ENCODE measurements at regions not wholly inside any gene's neighbourhood (a gene's known extent, or its start where the extent isn't known, plus 50 kb on each side); places are given as distances from the start of the nearest gene placed in this dataset.

DNA sequence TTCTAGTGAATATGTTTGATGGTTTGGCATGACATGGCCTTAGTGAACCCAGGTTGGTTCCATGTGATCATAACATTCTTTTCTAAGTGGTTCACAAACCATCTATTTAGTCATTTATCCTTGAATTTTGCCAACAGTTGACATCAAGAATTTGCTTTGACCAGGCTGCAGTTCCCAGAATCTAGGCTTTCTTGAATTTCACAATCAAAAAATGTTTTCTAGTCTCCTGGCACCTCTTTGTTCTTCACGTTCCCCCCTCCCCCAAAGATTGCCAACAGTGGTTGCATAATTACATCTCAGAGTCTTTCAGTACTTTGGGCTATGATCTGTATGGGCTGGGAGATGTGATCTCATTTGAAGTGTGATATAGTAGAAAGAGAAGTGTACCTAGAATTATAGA, 124.0 kb downstream of the GATA6 start:
- no peaks in the 10 kb centered on the region for H3K27me3 ChIP-seq
- no peaks in the 10 kb centered on the region for H3K9me3 ChIP-seq
- no peak overlapping the region for H3K4me3 ChIP-seq
- TF ChIP-seq, protein P1, sequence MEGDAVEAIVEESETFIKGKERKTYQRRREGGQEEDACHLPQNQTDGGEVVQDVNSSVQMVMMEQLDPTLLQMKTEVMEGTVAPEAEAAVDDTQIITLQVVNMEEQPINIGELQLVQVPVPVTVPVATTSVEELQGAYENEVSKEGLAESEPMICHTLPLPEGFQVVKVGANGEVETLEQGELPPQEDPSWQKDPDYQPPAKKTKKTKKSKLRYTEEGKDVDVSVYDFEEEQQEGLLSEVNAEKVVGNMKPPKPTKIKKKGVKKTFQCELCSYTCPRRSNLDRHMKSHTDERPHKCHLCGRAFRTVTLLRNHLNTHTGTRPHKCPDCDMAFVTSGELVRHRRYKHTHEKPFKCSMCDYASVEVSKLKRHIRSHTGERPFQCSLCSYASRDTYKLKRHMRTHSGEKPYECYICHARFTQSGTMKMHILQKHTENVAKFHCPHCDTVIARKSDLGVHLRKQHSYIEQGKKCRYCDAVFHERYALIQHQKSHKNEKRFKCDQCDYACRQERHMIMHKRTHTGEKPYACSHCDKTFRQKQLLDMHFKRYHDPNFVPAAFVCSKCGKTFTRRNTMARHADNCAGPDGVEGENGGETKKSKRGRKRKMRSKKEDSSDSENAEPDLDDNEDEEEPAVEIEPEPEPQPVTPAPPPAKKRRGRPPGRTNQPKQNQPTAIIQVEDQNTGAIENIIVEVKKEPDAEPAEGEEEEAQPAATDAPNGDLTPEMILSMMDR (IDR thresholded peaks at IDR 0.05), result no peak
- TF ChIP-seq POLR2A (IDR thresholded peaks at IDR 0.05) (no peak), EP300 (IDR thresholded peaks at IDR 0.05) (no peak)
- intact Hi-C loops (cut with DNase I), result no loop called here
- no peaks in the 10 kb centered on the region for H3K4me1 ChIP-seq (ENCODE audit: insufficient read depth)
- DNase-seq, result no peak
- no peaks in the 10 kb centered on the region for H3K36me3 ChIP-seq
- WGBS, 3 donors, result 7 to 31% (median 31%) methylated on average over 1 of the region's 1 CpG
- no peak overlapping the region for H3K27ac ChIP-seq

DNA sequence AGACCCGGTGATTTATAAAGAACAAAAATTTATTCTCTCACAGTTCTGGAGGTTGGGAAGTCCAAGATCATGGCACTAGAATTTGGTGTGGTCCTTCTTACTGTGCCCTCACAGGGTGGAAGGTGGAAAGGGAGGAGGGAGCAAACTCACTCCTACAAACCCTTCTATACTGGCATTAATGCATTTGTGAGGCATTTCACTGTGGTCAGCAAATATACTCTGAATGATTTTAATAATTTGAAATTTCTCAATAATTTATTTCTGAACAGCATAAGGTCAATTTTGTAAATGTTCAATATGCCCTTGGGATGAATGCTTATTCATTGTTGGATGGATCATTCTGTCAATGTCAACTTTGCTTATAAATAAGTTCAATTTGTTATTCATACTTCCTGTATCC, 120.6 kb downstream of the GATA6 start:
- Histone ChIP-seq H3K4me3 (no peak overlapping the region), H3K36me3 (no peaks in the 10 kb centered on the region), H3K27me3 (no peaks in the 10 kb centered on the region), H3K9me3 (no peaks in the 10 kb centered on the region), H3K27ac (no peak overlapping the region), H3K4me1 (ENCODE audit: insufficient read depth) (no peaks in the 10 kb centered on the region)
- 96 to 98% (median 97%) methylated on average over 1 of the region's 1 CpG for WGBS, 3 donors
- TF ChIP-seq, protein P1 (IDR thresholded peaks at IDR 0.05), result no peak
- TF ChIP-seq POLR2A (IDR thresholded peaks at IDR 0.05) (no peak), EP300 (IDR thresholded peaks at IDR 0.05) (no peak)
- intact Hi-C loops (cut with DNase I), result no loop called here
- DNase-seq, result no peak

DNA sequence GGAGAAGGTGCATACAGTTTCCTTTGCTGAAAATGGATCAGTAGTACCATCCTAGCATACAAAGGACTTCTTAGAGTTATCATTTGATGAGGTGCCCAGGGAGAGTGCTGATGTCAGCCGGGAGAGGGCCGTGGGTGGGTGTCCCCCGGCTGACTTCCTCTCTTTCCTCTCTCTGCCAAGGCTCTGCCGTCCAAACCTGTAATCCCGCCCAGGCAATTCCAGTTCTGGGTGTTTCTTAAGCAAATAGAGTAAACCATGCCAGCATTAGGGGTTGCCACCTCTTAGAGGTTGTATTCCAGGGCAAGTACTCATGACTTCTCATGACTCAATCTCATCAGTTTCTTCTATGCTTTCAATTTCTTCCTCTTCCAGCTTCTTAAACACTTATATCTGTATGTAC, 117.2 kb downstream of the GATA6 start:
- Histone ChIP-seq H3K27me3 (no peaks in the 10 kb centered on the region), H3K9me3 (no peaks in the 10 kb centered on the region), H3K36me3 (no peaks in the 10 kb centered on the region), H3K4me1 (ENCODE audit: insufficient read depth) (peaks cover 3% of the 10 kb centered on the region), H3K27ac (no peak overlapping the region), H3K4me3 (no peak overlapping the region)
- no peak for DNase-seq
- WGBS, 3 donors, result 13 to 22% (median 16%) methylated on average over 5 of the region's 5 CpGs
- intact Hi-C loops (cut with DNase I), result no loop called here
- TF ChIP-seq, protein P1 (IDR thresholded peaks at IDR 0.05), result no peak

DNA sequence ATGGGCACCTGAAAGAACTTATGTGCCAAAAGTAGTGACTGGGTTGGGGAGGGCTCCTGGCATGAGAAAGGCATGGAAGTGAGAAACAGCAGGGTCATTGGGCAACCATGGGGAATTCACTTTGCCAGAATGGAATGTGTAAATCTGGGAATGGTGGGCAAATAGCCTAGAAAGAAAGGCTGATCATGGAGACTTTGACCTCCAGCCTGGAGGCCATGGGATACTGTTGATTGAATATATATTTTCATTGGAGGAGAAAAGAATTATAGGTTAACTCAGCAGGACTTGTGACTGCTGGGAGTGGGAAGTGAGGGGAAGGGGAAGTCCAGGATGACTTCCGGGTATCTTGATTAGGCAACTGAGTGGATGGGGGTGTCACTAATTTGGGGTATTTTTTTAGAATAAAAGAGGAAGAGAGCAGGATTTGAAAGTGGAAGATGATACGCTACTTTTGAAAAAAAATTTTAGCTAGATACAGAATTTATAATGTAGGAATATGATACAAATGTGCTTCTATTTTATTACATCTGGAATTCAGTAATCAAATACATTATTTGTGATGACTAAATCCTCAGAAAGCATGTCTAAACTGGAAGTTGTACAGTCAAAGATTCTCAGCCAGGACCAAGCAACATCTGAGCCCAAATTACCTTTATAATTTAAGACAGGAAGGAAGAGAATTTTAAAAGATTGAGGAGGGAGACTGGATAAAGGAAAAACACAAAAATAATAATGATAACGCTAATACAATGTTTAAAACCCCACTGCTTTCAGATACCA, 116.2 kb downstream of the GATA6 start:
- no peak for DNase-seq
- TF ChIP-seq EP300 (IDR thresholded peaks at IDR 0.05) (no peak), POLR2A (IDR thresholded peaks at IDR 0.05) (no peak)
- TF ChIP-seq, protein P1 (IDR thresholded peaks at IDR 0.05), result no peak
- Histone ChIP-seq H3K4me1 (ENCODE audit: insufficient read depth) (peaks cover 3% of the 10 kb centered on the region), H3K27me3 (no peaks in the 10 kb centered on the region), H3K4me3 (no peak overlapping the region), H3K36me3 (no peaks in the 10 kb centered on the region), H3K27ac (no peak overlapping the region), H3K9me3 (no peaks in the 10 kb centered on the region)
- WGBS, 3 donors, result 70 to 85% (median 74%) methylated on average over 3 of the region's 3 CpGs
- intact Hi-C loops (cut with DNase I), result loop anchor here in 1 of 4 donors (2.0 kb wide), 1 partner anchor 79 kb away; no protein-coding TSS in a partner anchor

Data from ovary (tissue), 7 donors.